CD8-positive, alpha-beta memory T cell (primary cell): ENCODE measurements at regions not wholly inside any gene's neighbourhood (a gene's known extent, or its start where the extent isn't known, plus 50 kb on each side); places are given as distances from the start of the nearest gene placed in this dataset.

Experiments used
- CTCF ChIA-PET: fragments of 350-600 bp; sonication (Branson Sonifier 250); formaldehyde crosslinking; loops from one replicate; lab custom pipeline; 2021; ENCODE audit warnings: antibody characterized with exemption; lab: Charles Lee
- POLR2A ChIA-PET: fragments of 350-600 bp; sonication (Branson Sonifier 250); formaldehyde crosslinking; loops from one replicate; lab custom pipeline; 2021; ENCODE audit warnings: antibody characterized with exemption; lab: Charles Lee
- DNase-seq, 5 donors: peaks; one replicate each; pipeline versions ENCODE4 v3.0.0 to v3.0.0-alpha.2; 2020 to 2022; ENCODE audit warnings: mixed read lengths in 1 of 5
- H3K27ac ChIP-seq: one replicate; pipeline ENCODE4 v1.7.0; 2013; ENCODE audit warnings: low read depth, mild to moderate bottlenecking, low read length, moderate library complexity
- H3K27me3 ChIP-seq: 2 replicates; pipeline ENCODE4 v1.7.0; 2013; ENCODE audit warnings: low read length, mild to moderate bottlenecking; ENCODE audit not compliant: insufficient read depth, poor library complexity, severe bottlenecking
- H3K36me3 ChIP-seq: 2 replicates; pipeline ENCODE4 v1.7.0; 2013; ENCODE audit warnings: mild to moderate bottlenecking, low read length, moderate library complexity; ENCODE audit not compliant: insufficient read depth
- H3K4me1 ChIP-seq: 2 replicates; pipeline ENCODE4 v1.7.0; 2013; ENCODE audit warnings: mild to moderate bottlenecking, low read length, moderate library complexity; ENCODE audit not compliant: insufficient read depth
- H3K4me3 ChIP-seq: 2 replicates; pipeline ENCODE4 v1.7.0; 2013; ENCODE audit warnings: mild to moderate bottlenecking, low read length
- H3K9me3 ChIP-seq: 2 replicates; pipeline ENCODE4 v1.7.0; 2013; ENCODE audit warnings: mild to moderate bottlenecking, low read length
- H3K27ac Mint-ChIP-seq, 8 donors: one replicate each; pipeline ENCODE4 v1.8.0; 2020 to 2021; ENCODE audit warnings: mixed read lengths in 8 of 8, mild to moderate bottlenecking in 6 of 8, inconsistent platforms in 3 of 8, moderate library complexity in 3 of 8
- H3K27me3 Mint-ChIP-seq, 2 donors: one replicate each; pipeline ENCODE4 v1.8.0; 2020 to 2021; ENCODE audit warnings: mixed read lengths in 2 of 2, mild to moderate bottlenecking in 1 of 2, moderate library complexity in 1 of 2
- H3K36me3 Mint-ChIP-seq, 3 donors: one replicate each; pipeline ENCODE4 v1.8.0; 2020 to 2021; ENCODE audit warnings: mixed read lengths in 3 of 3, inconsistent platforms in 1 of 3, mild to moderate bottlenecking in 1 of 3
- H3K4me1 Mint-ChIP-seq, 3 donors: one replicate each; pipeline ENCODE4 v1.8.0; 2020 to 2021; ENCODE audit warnings: mixed read lengths in 3 of 3, inconsistent platforms in 1 of 3, mild to moderate bottlenecking in 1 of 3
- H3K4me3 Mint-ChIP-seq, 7 donors: one replicate each; pipeline ENCODE4 v1.8.0; 2020 to 2021; ENCODE audit warnings: mixed read lengths in 7 of 7, mild to moderate bottlenecking in 6 of 7, moderate library complexity in 4 of 7, inconsistent platforms in 2 of 7
- H3K9me3 Mint-ChIP-seq, 5 donors: one replicate each; pipeline ENCODE4 v1.8.0; 2020 to 2022; ENCODE audit warnings: mixed read lengths in 5 of 5, mild to moderate bottlenecking in 3 of 5, moderate library complexity in 2 of 5, inconsistent platforms in 1 of 5

DNA sequence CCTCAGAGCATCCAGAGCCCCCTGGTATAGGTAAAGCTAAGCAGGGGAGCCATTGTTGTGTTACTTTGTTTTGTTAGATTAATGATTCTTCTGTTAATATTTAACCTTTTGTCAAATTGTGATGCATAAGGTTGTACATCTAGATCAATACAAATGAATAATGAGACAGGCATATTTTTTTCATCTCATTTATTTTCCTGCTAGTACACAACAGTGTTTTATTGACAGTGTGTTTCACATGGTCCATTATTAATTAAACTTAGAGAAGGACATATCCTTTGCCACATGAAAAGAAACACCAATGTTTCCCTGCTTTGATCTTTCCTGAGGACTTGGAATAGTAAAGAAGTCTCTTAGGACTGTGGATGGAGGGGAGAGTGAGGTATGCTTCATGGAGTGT, 543.6 kb upstream of the CFAP20DC start:
- H3K4me1 ChIP-seq: no peaks in the 10 kb centered on the region
- ChIA-PET CTCF (no interaction called here), POLR2A (no interaction called here)
- H3K9me3 ChIP-seq: no peaks in the 10 kb centered on the region
- H3K36me3 Mint-ChIP-seq: no peaks in the 10 kb centered on the region
- no peak overlapping the region for H3K4me3 Mint-ChIP-seq
- no peak for DNase-seq
- H3K27ac Mint-ChIP-seq: peak overlapping the region in 1 of 8 donors; percentile 40
- no peaks in the 10 kb centered on the region for H3K4me1 Mint-ChIP-seq
- no peaks in the 10 kb centered on the region for H3K36me3 ChIP-seq
- H3K27me3 Mint-ChIP-seq: peaks cover 1 to 4% of the 10 kb centered on the region in 2 donors
- H3K27me3 ChIP-seq: no peaks in the 10 kb centered on the region
- H3K27ac ChIP-seq: no peak overlapping the region
- peaks cover 0 to 3% (median 2%) of the 10 kb centered on the region in 5 donors for H3K9me3 Mint-ChIP-seq
- no peak overlapping the region for H3K4me3 ChIP-seq

DNA sequence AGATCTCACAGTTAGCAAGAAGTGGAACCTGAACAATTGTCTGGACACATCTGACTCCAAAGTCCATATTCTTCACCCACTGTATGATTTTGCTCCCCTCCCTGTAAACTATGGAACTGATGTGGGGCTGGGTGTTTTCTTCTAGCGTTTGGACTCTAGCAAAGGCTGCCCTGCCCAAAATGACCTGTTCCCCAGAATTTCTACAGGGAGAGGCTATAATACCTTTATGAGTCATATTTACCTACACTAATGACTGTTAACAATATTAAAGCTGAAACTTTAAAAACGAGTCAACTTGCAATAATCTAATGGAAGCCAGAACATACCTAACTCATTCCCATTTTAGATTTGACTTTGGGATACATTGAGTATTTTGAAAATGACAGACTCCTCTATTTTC, 531.2 kb upstream of the CFAP20DC start:
- no peak for DNase-seq
- CTCF ChIA-PET: no interaction called here
- H3K27me3 Mint-ChIP-seq: peaks cover 3 to 4% of the 10 kb centered on the region in 2 donors

DNA sequence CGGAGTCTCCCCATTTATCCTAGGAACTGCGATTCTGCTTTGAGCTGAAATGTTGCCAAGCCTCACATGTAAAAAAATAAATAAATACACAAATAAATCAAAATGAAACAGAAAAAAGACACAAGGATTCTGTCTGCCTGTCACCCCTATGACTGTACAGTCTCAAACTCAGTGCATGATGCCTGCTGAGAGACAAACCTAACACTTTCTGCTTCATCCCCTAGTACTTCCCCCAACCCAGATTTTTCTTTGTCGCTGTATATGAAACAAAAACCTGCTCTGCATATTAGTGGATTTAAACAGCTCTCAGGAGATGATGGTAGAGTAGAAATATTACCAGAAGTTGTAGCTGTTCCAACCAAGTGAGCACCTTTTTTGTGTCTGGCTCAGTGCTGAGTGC, 530.7 kb upstream of the CFAP20DC start:
- H3K27me3 ChIP-seq: no peaks in the 10 kb centered on the region
- Mint-ChIP-seq H3K4me1 (peaks cover 0 to under 1% (median 0%) of the 10 kb centered on the region in 3 donors), H3K4me3 (no peak overlapping the region), H3K27ac (no peak overlapping the region), H3K9me3 (peaks cover 0 to 4% (median 0%) of the 10 kb centered on the region in 5 donors), H3K27me3 (peaks cover 3% of the 10 kb centered on the region in 2 donors), H3K36me3 (peaks cover 0 to 10% (median 0%) of the 10 kb centered on the region in 3 donors)
- H3K9me3 ChIP-seq: no peaks in the 10 kb centered on the region
- DNase-seq: no peak
- no peaks in the 10 kb centered on the region for H3K36me3 ChIP-seq
- CTCF ChIA-PET: no interaction called here
- no peak overlapping the region for H3K4me3 ChIP-seq
- peaks cover 3% of the 10 kb centered on the region for H3K4me1 ChIP-seq
- no peak overlapping the region for H3K27ac ChIP-seq
- POLR2A ChIA-PET: no interaction called here

More for the DNA sequence above, 531.2 kb upstream of the CFAP20DC start:
- H3K4me3 Mint-ChIP-seq: no peak overlapping the region
- Histone ChIP-seq H3K27ac (no peak overlapping the region), H3K4me1 (no peaks in the 10 kb centered on the region), H3K9me3 (no peaks in the 10 kb centered on the region), H3K4me3 (no peak overlapping the region), H3K36me3 (no peaks in the 10 kb centered on the region), H3K27me3 (no peaks in the 10 kb centered on the region)
- peaks cover 2 to 7% (median 3%) of the 10 kb centered on the region in 5 donors for H3K9me3 Mint-ChIP-seq
- no peak overlapping the region for H3K27ac Mint-ChIP-seq
- peaks cover 0 to 14% (median 1%) of the 10 kb centered on the region in 3 donors for H3K36me3 Mint-ChIP-seq
- no peaks in the 10 kb centered on the region for H3K4me1 Mint-ChIP-seq
- POLR2A ChIA-PET: no interaction called here

DNA sequence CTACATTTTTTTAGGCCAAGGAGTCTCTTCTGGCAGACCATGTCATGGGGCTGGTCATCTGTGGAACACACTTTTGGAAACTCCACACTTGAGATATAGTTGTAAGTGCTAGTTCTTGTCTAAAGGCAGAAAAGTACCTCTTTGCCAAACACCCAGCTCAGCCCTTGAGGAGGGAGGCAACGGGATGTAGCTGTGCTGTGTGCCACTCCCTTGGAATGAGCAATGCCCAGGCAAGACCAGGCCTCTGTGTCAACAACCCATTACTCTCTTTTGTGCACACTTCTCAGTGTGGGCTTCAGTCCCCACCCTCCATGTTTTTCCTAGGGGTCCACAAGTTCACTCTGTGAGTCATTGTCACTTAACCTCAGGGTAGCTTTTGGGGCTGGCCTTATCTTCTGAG, 528.3 kb upstream of the CFAP20DC start:
- no peak for DNase-seq
- peaks cover 9% of the 10 kb centered on the region for H3K4me1 ChIP-seq
- Mint-ChIP-seq H3K4me3 (no peak overlapping the region), H3K27me3 (peaks cover under 1 to 3% of the 10 kb centered on the region in 2 donors), H3K27ac (no peak overlapping the region), H3K9me3 (peaks cover 0 to 4% (median 0%) of the 10 kb centered on the region in 5 donors), H3K4me1 (peaks cover 0 to 4% (median 0%) of the 10 kb centered on the region in 3 donors), H3K36me3 (no peaks in the 10 kb centered on the region)
- ChIA-PET CTCF (interaction anchor here (0.9 to 1.8 kb wide), 3 partner anchors 10 to 1803 kb away, joined by 4 to 5 read pairs (median 4); no protein-coding TSS in a partner anchor), POLR2A (no interaction called here)
- no peaks in the 10 kb centered on the region for H3K9me3 ChIP-seq
- H3K27ac ChIP-seq: no peak overlapping the region
- H3K36me3 ChIP-seq: no peaks in the 10 kb centered on the region
- H3K27me3 ChIP-seq: no peaks in the 10 kb centered on the region
- H3K4me3 ChIP-seq: no peak overlapping the region

DNA sequence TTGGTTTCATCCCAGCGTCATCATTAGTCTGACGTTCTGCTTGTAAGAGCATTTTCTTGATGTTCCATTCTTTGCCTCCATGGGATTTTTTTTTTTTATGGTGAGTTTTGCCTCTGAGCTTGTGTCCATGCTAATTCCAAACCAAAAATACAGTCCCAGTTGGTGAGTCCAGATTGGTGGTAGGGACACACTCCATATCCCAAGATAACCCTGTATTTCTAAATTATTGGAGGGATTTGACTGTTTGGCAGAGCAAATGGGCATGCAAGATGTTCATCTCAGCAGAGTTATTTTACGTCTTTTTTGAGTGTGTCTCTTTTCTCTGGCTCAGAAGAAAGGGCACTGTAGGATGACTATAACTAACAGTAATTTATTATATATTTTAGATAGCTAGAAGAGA, 526.8 kb upstream of the CFAP20DC start:
- H3K27ac ChIP-seq: no peak overlapping the region
- POLR2A ChIA-PET: no interaction called here
- Mint-ChIP-seq H3K36me3 (no peaks in the 10 kb centered on the region), H3K27me3 (no peaks in the 10 kb centered on the region), H3K27ac (no peak overlapping the region), H3K4me1 (peaks cover 0 to 4% (median 0%) of the 10 kb centered on the region in 3 donors), H3K4me3 (no peak overlapping the region), H3K9me3 (no peaks in the 10 kb centered on the region)
- peaks cover 9% of the 10 kb centered on the region for H3K4me1 ChIP-seq
- H3K36me3 ChIP-seq: no peaks in the 10 kb centered on the region
- CTCF ChIA-PET: interaction anchor here (1.8 to 3.4 kb wide), 3 partner anchors 9 to 365 kb away, joined by 5 to 21 read pairs (median 10); no protein-coding TSS in a partner anchor
- H3K9me3 ChIP-seq: no peaks in the 10 kb centered on the region
- H3K4me3 ChIP-seq: no peak overlapping the region
- no peaks in the 10 kb centered on the region for H3K27me3 ChIP-seq
- DNase-seq: no peak

DNA sequence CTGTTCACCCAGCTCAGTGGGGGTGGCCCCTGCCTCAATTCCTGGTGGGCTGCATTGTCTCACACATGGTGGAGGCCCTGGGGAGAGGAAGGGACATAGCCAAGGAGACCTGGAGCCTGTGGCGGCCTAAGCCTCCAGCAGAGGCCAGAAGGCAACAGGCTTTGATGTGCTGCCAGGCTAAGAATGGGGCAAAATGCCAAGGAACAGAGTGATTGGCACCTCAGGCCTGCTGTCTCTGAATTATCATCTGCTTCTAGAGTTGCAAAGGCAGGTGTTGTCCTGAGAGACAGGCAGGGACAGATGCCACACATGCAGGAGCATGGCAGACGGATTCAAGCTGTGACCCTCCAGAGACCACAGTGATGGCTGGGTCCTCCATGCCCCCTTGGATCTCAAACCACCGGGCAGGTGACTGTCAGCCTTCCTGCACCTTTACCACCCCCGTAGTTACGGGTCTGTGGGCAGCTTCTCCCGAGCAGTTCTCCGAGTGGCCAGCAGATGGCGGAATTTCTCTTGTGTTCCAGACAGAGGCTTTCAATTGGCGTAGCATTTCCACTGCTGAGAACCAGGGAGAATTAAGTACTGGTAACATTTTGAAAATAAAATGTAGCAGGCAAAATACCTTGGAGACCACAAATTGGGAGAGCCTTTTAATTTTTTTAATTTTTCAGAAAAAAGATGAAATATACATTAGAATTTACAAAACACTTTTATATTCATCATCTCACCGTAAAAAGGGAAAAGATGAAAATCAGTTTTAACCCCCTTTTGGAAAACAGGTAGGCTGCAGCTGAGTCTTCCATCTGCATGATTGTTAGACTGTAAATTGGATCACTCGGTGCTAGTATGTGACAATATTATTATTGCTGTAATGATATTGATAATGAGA, 525.5 kb upstream of the CFAP20DC start:
- Mint-ChIP-seq H3K4me1 (peaks cover 0 to 4% (median 0%) of the 10 kb centered on the region in 3 donors), H3K36me3 (no peaks in the 10 kb centered on the region), H3K9me3 (no peaks in the 10 kb centered on the region), H3K27ac (no peak overlapping the region), H3K27me3 (no peaks in the 10 kb centered on the region), H3K4me3 (no peak overlapping the region)
- POLR2A ChIA-PET: no interaction called here
- Histone ChIP-seq H3K9me3 (no peaks in the 10 kb centered on the region), H3K36me3 (no peaks in the 10 kb centered on the region), H3K4me3 (no peak overlapping the region), H3K27ac (no peak overlapping the region), H3K27me3 (no peaks in the 10 kb centered on the region), H3K4me1 (peaks cover 9% of the 10 kb centered on the region)
- CTCF ChIA-PET: interaction anchor here (0.6 to 3.4 kb wide), 18 partner anchors 10 to 1806 kb away, joined by 3 to 21 read pairs (median 4); no protein-coding TSS in a partner anchor
- DNase-seq: peak; percentile 68 to 87 (median 77)

DNA sequence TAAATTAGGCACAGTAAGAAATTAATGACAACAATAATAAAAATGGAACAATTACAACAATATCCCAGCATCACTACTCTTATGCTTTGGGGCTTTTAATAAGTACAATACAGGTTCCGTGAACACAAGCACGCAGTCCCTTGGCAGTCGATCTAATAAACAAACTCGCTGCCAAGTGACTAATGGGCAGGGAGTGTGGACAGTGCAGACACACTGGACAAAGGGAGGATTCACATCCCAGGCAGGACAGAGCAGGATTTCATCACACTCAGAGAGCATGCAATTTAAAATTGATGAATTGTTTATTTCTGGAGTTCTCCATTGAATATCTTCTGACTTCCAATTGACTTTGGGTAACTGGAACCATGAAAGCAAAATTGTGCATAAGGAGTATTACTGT, 524.1 kb upstream of the CFAP20DC start:
- H3K27me3 ChIP-seq: no peaks in the 10 kb centered on the region
- Mint-ChIP-seq H3K9me3 (no peaks in the 10 kb centered on the region), H3K4me3 (no peak overlapping the region), H3K27ac (peak overlapping the region in 1 of 8 donors; percentile 81), H3K4me1 (peaks cover 0 to 4% (median 0%) of the 10 kb centered on the region in 3 donors), H3K36me3 (no peaks in the 10 kb centered on the region), H3K27me3 (no peaks in the 10 kb centered on the region)
- peaks cover 9% of the 10 kb centered on the region for H3K4me1 ChIP-seq
- DNase-seq: no peak
- ChIA-PET POLR2A (no interaction called here), CTCF (interaction anchor here (1.3 to 3.4 kb wide), 5 partner anchors 71 to 284 kb away, joined by 3 to 21 read pairs (median 5); no protein-coding TSS in a partner anchor)
- no peaks in the 10 kb centered on the region for H3K9me3 ChIP-seq
- H3K4me3 ChIP-seq: no peak overlapping the region
- no peaks in the 10 kb centered on the region for H3K36me3 ChIP-seq
- no peak overlapping the region for H3K27ac ChIP-seq

DNA sequence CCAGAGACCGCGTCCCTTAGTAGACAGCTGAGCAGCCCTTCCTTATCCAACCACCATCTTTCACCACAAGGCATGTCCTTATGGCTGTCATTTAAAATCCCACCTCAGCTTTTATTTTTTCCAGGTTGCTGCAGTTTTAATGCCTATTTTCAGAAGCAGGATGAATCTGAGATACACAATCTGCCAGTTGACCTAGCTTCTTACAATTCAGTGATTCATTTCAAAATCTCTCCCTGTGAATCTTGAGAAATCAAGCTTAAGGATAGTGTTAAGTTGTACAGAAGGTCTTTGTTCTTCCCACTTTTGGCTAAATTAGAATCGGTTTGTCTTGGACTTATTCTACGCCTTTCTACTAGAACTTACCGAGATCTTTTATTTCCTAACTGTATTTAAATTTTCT, 522.3 kb upstream of the CFAP20DC start:
- Mint-ChIP-seq H3K9me3 (no peaks in the 10 kb centered on the region), H3K27ac (peak overlapping the region in 2 of 8 donors; percentile 24 to 44), H3K27me3 (no peaks in the 10 kb centered on the region), H3K4me1 (peaks cover 0 to 5% (median under 1%) of the 10 kb centered on the region in 3 donors), H3K4me3 (no peak overlapping the region), H3K36me3 (no peaks in the 10 kb centered on the region)
- no peaks in the 10 kb centered on the region for H3K27me3 ChIP-seq
- no peaks in the 10 kb centered on the region for H3K9me3 ChIP-seq
- no peak overlapping the region for H3K4me3 ChIP-seq
- POLR2A ChIA-PET: no interaction called here
- no peaks in the 10 kb centered on the region for H3K36me3 ChIP-seq
- no peak for DNase-seq
- peaks cover 9% of the 10 kb centered on the region for H3K4me1 ChIP-seq
- CTCF ChIA-PET: interaction anchor here (1.6 kb wide), 1 partner anchor 286 kb away, joined by 5 read pairs; no protein-coding TSS in a partner anchor
- H3K27ac ChIP-seq: no peak overlapping the region
